HG03460 (cell line): ENCODE measurements at regions not wholly inside any gene's neighbourhood (a gene's known extent, or its start where the extent isn't known, plus 50 kb on each side); places are given as distances from the start of the nearest gene placed in this dataset.
"Not testable (repeated sequence)": the region's sequence is repeated elsewhere in the genome, so short reads cannot be mapped to it uniquely, and the experiment has no call there.

Experiments
- ATAC-seq: cut with Tn5 transposase; IDR thresholded peaks from one replicate; pipeline ENCODE4 v1.9.1; 2021; ENCODE audit not compliant: unreplicated experiment

- ATAC-seq: no peak
Measured at GRCh38 chr13:62906469-62906868, 1490.8 kb upstream of the PCDH20 start.

GRCh38 chr13:62887046-62887445, 1471.4 kb upstream of the PCDH20 start:
- no peak for ATAC-seq

GRCh38 chr13:62879071-62879470, 1463.4 kb upstream of the PCDH20 start:
- no peak for ATAC-seq

DNA sequence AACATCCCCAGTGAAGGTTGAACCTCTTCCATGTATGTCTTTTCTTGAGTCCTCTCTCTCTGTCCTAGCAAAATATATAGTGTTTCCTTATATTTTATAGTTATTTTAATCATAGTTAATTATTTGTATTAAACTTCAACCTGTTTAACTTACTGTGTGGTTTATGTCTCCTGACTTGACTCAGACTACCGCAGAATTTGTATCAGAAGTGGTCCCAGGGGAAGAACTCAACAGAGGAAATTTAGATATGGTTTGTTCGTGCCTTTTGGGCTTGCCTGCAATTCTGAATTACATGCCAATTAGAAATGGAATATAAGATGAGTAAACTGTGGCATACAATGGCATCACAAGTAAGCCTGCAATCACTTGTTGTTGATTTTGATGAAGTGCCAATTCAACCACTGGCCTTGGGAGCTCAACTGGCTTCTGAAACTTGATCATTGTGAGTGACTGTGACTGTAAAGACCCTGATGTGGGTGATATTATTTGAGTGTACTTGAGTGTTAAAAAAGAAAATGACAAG, 1459.5 kb upstream of the PCDH20 start:
- ATAC-seq: no peak

- no peak for ATAC-seq
Measured at GRCh38 chr13:62850331-62850730, 1434.7 kb upstream of the PCDH20 start.

GRCh38 chr13:62847520-62847919, 1431.9 kb upstream of the PCDH20 start:
- ATAC-seq: no peak

DNA sequence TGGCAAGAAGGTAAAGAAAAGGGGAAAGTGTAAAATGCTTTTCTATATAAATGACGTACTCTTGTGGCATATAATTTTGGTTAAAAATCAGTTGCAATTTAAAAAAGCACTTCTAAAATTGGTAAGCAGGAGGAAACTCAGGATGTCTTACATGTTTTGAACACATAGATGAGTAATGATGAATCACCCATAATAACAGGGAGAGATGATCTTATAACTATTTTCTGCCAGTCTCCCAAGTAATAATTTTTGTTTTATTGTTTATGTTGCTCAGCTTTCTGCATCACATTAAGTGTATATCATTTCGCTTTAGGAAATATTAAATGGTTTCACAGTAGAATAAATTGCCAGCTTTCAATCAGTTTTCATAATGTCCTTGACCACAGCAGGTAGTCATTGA, 1430.7 kb upstream of the PCDH20 start:
- ATAC-seq: no peak

- no peak for ATAC-seq
Measured at GRCh38 chr13:62839338-62839737, 1423.7 kb upstream of the PCDH20 start.

DNA sequence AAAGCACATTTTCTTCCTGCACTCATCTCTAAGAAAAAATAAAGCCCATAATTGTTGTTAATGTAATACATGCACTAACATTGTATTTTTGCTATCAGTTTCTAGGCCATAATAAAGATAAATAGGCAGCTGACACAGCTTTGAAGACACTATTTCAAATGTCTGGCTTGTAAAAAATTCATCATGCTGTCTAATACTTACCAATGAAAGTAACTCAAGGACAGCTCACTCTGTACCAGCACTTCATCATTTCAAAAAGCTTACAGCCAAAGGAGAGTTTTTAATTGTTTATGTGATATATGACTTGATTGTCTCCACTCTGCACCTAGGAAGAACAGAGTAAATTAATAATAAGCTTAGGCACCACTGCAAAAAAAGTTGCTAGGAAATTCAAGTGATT, 1423.3 kb upstream of the PCDH20 start:
- no peak for ATAC-seq

- no peak for ATAC-seq
Measured at GRCh38 chr13:62837895-62838294, 1422.2 kb upstream of the PCDH20 start.

- no peak for ATAC-seq
Measured at GRCh38 chr13:62829486-62829885, 1413.8 kb upstream of the PCDH20 start.

- ATAC-seq: no peak
Measured at GRCh38 chr13:62799931-62800436, 1384.3 kb upstream of the PCDH20 start.

GRCh38 chr13:62799038-62799535, 1383.4 kb upstream of the PCDH20 start:
- ATAC-seq: no peak

DNA sequence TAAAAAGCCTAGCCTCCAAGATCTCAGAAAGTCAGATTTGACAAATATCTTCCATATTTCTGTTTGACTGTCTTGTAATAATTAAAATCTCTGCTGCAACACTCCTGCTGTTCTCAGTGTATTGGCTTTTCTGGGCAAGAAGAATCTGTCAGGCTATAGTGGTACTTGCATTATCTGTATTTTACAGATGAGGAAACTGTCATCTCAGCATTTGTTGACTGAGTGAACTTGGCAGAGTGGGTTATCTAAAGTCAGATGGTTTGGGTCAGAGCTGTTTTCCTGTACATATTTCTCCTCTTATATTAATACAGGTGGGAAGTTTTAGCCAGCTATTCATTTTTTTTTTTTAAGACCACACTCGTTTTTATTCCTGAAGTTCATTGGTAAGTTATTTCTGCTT, 1378.2 kb upstream of the PCDH20 start:
- ATAC-seq: no peak

GRCh38 chr13:62781866-62782265, 1366.2 kb upstream of the PCDH20 start:
- ATAC-seq: no peak

- no peak for ATAC-seq
Measured at GRCh38 chr13:62779161-62779560, 1363.5 kb upstream of the PCDH20 start.

GRCh38 chr13:62767473-62767872, 1351.8 kb upstream of the PCDH20 start:
- ATAC-seq: no peak

DNA sequence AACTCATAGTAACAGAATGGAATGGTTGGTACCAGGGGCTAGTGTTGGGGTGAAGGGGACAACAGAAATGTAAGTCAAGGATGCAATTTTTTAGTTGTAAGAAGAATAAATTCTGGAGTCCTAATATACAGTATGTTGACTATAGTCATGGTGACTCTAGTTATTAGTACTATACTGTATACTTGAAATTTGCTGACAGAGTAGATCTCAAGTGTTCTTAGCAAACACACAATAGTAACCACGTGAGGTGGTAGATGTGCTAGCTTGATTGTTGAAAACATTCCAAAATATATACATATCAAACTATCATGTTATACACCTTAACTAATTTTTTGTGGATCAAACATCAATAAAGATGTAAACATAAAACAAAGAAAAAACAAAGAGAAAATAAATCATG, 1345.1 kb upstream of the PCDH20 start:
- no peak for ATAC-seq

GRCh38 chr13:62747629-62748028, 1332.0 kb upstream of the PCDH20 start:
- ATAC-seq: no peak

DNA sequence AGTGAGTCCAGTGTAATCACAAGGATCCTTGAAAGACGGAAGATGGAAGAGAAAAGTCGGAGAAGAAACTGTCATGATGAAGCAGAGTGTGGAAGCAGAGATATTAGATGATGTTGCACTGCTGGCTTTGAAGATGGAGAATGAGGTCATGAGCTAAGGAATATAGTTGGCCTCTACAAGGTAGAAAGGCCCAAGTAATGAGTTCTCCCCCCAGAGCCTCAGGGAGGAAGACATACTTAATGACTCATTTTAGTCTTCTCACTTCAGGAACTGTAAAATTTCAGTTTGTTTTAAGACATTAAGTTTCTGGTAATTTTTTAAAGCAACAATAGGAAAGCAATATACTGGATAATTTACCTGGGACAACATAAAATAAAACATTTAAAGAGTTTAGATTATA, 1331.5 kb upstream of the PCDH20 start:
- no peak for ATAC-seq

GRCh38 chr13:62729746-62730145, 1314.1 kb upstream of the PCDH20 start:
- not testable (repeated sequence) for ATAC-seq

DNA sequence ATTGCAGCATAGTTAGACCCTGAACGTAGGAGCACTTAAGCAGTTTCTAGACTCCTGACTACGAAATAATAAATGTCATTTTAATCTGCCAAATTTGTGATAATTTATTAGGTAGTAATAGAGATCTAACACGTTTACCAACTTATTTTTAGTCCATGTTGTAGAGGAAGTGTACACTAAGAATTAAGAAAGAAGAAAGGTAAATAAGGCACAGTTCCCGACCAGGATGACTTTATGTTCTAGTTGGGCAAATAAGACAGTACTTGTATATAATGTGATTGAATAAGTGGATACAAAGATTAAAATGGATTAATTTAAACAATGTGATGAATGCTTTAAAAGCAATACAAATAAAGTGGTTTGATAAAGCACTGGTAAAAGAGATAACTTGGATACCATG, 1306.2 kb upstream of the PCDH20 start:
- no peak for ATAC-seq

DNA sequence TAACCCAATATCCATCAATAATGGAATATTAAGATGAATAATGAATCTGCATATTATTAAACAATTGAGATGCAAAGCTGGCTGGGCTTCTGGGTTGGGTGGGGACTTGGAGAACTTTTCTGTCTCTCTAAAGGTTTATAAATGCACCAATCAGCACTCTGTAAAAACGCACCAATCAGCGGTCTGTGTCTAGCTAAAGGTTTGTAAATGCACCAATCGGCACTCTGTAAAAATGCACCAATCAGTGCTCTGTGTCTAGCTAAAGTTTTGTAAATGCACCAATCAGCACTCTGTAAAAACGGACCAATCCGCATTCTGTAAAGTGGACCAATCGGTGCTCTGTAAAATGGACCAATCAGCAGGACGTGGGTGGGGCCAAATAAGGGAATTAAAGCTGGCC, 1296.3 kb upstream of the PCDH20 start:
- ATAC-seq: not testable (repeated sequence)
